Lung (tissue), 11 donors: ENCODE measurements at regions not wholly inside any gene's neighbourhood (a gene's known extent, or its start where the extent isn't known, plus 50 kb on each side); places are given as distances from the start of the nearest gene placed in this dataset.

ENCODE experiments used
- ATAC-seq: fragments of 200-7000 bp; cut with Tn5 transposase; one replicate; pipeline ENCODE4 v1.9.1; 2020; ENCODE audit warnings: moderate number of reproducible peaks; ENCODE audit not compliant: insufficient read depth, low FRiP score
- DNase-seq, 3 donors: peaks; one replicate each; pipeline ENCODE4 v3.0.0-alpha.2; 2013 to 2017
- H3K27ac ChIP-seq, 2 donors: one replicate each; pipeline ENCODE4 v1.5.1; 2013; ENCODE audit warnings: mild to moderate bottlenecking in 2 of 2, moderate library complexity in 2 of 2, control low read depth in 1 of 2, inconsistent platforms in 1 of 2, low read depth in 1 of 2, low read length in 1 of 2
- H3K27me3 ChIP-seq, 3 donors: one replicate each; pipeline ENCODE4 v1.5.1; 2013; ENCODE audit warnings: low read length in 2 of 3; ENCODE audit not compliant: control insufficient read depth in 3 of 3, insufficient read depth in 3 of 3
- H3K36me3 ChIP-seq, 4 donors: one replicate each; pipeline ENCODE4 v1.5.1; 2013; ENCODE audit warnings: low read length in 4 of 4, mild to moderate bottlenecking in 1 of 4, moderate library complexity in 1 of 4; ENCODE audit not compliant: control insufficient read depth in 4 of 4, insufficient read depth in 4 of 4
- H3K4me1 ChIP-seq, 5 donors: one replicate each; pipeline ENCODE4 v1.5.1; 2013; ENCODE audit warnings: low read length in 5 of 5, mild to moderate bottlenecking in 2 of 5, moderate library complexity in 1 of 5; ENCODE audit not compliant: control insufficient read depth in 5 of 5, insufficient read depth in 5 of 5
- H3K4me3 ChIP-seq: one replicate; pipeline ENCODE4 v1.5.1; 2013; ENCODE audit warnings: mild to moderate bottlenecking, control low read depth, moderate library complexity
- H3K9ac ChIP-seq, 2 donors: one replicate each; pipeline ENCODE4 v1.5.1; 2013; ENCODE audit warnings: low read length in 2 of 2, control low read depth in 1 of 2; ENCODE audit not compliant: insufficient read depth in 1 of 2
- H3K9me3 ChIP-seq, 4 donors: one replicate each; pipeline ENCODE4 v1.5.1; 2013; ENCODE audit warnings: low read length in 3 of 4, mild to moderate bottlenecking in 1 of 4, moderate library complexity in 1 of 4; ENCODE audit not compliant: control insufficient read depth in 4 of 4, insufficient read depth in 3 of 4
- WGBS, 2 donors: extraction: QIAGEN DNeasy Blood & Tissue Kit; methylation state at CpG; one replicate each; pipeline ENCODE4 v1.1.7; 2013; 5-methylcytosine and 5-hydroxymethylcytosine counted together
- TF ChIP-seq, protein P1 (sequence below): IDR thresholded peaks from 2 replicates; pipeline ENCODE4 v1.5.1; 2012; ENCODE audit warnings: mild to moderate bottlenecking; ENCODE audit errors: control extremely low read depth, extremely low read depth
- donor health status: control.
- donor health status: control.
- donor health status: Bipolar disorder and iron deficiency.
- donor health status: healthy.
- donor health status: DM: yes; HTN: yes; CAD: no.

DNA sequence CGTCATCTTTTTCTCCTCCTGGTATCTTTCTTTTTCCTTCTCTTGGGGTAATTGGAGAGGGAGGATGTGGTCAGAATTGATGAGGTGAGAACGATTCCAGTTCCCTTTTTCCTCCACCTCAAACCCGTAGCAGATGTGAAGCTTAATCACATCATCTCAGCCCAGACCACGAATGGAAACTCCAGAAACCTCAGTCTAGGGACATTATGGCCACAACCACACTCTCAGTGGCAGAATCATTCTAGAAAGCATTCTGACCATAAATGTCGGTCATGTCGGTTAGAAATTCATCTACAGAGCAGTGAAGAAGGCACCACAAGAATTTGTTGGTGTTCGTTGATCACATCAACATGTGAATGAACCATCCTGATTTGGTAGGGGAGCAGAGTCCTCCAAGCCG lies 78.7 kb downstream of the GATA3 start:
- Histone ChIP-seq H3K36me3 (no peaks in the 10 kb centered on the region), H3K27ac (no peak overlapping the region), H3K9ac (no peak overlapping the region), H3K4me1 (peaks cover 0 to 2% (median 0%) of the 10 kb centered on the region in 5 donors), H3K9me3 (peaks cover 0 to 2% (median 0%) of the 10 kb centered on the region in 4 donors), H3K4me3 (no peak overlapping the region), H3K27me3 (peaks cover 0 to 4% (median 4%) of the 10 kb centered on the region in 3 donors)
- DNase-seq (no peak), ATAC-seq (no peak)
- TF ChIP-seq, protein P1, sequence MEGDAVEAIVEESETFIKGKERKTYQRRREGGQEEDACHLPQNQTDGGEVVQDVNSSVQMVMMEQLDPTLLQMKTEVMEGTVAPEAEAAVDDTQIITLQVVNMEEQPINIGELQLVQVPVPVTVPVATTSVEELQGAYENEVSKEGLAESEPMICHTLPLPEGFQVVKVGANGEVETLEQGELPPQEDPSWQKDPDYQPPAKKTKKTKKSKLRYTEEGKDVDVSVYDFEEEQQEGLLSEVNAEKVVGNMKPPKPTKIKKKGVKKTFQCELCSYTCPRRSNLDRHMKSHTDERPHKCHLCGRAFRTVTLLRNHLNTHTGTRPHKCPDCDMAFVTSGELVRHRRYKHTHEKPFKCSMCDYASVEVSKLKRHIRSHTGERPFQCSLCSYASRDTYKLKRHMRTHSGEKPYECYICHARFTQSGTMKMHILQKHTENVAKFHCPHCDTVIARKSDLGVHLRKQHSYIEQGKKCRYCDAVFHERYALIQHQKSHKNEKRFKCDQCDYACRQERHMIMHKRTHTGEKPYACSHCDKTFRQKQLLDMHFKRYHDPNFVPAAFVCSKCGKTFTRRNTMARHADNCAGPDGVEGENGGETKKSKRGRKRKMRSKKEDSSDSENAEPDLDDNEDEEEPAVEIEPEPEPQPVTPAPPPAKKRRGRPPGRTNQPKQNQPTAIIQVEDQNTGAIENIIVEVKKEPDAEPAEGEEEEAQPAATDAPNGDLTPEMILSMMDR = no peak
- 30 to 58% methylated on average over 8 of the region's 8 CpGs for WGBS, 2 donors

DNA sequence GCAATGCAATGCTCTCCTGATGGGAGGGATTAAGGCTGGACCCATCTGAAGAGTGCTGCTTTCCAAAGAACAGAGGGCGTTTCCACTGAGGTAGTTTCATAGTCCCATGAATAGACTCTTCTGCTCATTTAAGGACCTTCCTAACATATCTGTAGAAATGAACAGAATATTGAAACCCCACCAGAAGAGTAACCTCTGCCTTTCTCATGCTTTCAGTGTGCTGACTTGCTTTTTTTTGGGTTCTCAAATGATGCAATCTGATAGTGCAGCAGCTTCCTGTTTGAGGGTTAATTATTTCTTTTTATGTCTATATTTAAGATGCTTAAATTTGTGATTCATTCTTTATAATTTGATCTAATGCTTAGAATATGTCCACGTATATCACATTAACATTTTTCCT lies 82.2 kb downstream of the GATA3 start:
- no peak overlapping the region for H3K27ac ChIP-seq
- ATAC-seq (no peak), DNase-seq (no peak)
- no peaks in the 10 kb centered on the region for H3K36me3 ChIP-seq
- peaks cover 0 to 4% (median 4%) of the 10 kb centered on the region in 3 donors for H3K27me3 ChIP-seq
- H3K4me1 ChIP-seq = peaks cover 0 to 2% (median 0%) of the 10 kb centered on the region in 5 donors
- TF ChIP-seq, protein P1 = no peak
- no peak overlapping the region for H3K9ac ChIP-seq
- no peak overlapping the region for H3K4me3 ChIP-seq
- peaks cover 0 to 2% (median 0%) of the 10 kb centered on the region in 4 donors for H3K9me3 ChIP-seq
- 78 to 83% methylated on average over 2 of the region's 2 CpGs for WGBS, 2 donors

DNA sequence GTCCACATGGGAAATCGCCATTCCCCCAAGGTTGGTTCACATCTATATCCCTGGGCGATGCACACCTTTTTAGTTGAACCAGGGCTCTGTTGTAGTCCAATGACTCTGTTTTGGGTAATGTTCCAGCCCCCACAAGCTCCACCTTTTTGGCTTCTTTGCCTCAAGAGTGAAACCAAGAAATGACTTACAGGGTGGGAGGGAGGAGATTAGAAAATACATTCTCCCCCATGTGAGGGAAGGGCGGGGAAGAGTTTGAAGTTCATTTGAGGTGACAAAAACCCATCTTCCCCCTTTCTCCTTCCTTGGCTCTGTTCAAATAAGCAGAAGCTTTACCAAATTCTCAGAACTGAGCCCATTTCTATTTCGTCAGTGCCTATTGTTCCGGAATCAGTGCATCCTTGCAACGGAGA lies 82.8 kb downstream of the GATA3 start:
- no peak overlapping the region for H3K27ac ChIP-seq
- peaks cover 0 to 2% (median 0%) of the 10 kb centered on the region in 4 donors for H3K9me3 ChIP-seq
- TF ChIP-seq, protein P1 = no peak
- H3K4me1 ChIP-seq = peaks cover 0 to 2% (median 0%) of the 10 kb centered on the region in 5 donors
- no peak overlapping the region for H3K9ac ChIP-seq
- H3K27me3 ChIP-seq = peaks cover 0 to 4% (median 4%) of the 10 kb centered on the region in 3 donors
- no peak overlapping the region for H3K4me3 ChIP-seq
- DNase-seq = no peak
- 67 to 78% methylated on average over 6 of the region's 6 CpGs for WGBS, 2 donors
- H3K36me3 ChIP-seq = no peaks in the 10 kb centered on the region
- ATAC-seq = no peak

DNA sequence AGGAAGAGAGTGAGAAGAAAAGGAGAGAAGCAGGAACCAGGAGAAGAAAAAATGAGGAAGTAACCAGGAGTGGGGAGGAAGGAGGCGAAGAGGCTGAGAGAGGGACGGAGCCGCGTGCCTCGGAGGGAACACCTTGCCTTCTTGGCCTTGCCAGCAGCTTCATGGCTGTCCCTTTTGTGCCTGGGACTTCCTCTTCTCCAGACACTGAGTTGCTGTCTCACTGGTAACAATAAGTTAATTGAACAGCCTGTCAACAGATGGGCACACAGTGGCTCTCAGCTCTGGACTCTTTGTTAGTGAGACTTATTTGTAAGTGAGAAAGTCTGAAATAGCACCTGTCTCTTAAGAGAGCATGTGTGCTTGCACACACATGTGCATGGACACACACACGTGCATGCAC lies 83.2 kb downstream of the GATA3 start:
- Histone ChIP-seq H3K27ac (no peak overlapping the region), H3K9ac (no peak overlapping the region), H3K9me3 (peaks cover 0 to 2% (median 0%) of the 10 kb centered on the region in 4 donors), H3K4me3 (no peak overlapping the region), H3K36me3 (no peaks in the 10 kb centered on the region), H3K4me1 (peaks cover 0 to 2% (median 0%) of the 10 kb centered on the region in 5 donors), H3K27me3 (peaks cover 0 to 4% (median 4%) of the 10 kb centered on the region in 3 donors)
- 41 to 73% methylated on average over 6 of the region's 6 CpGs for WGBS, 2 donors
- TF ChIP-seq, protein P1 = no peak
- DNase-seq (no peak), ATAC-seq (no peak)
